Prostate gland (tissue), 2 donors: ENCODE measurements at regions not wholly inside any gene's neighbourhood (a gene's known extent, or its start where the extent isn't known, plus 50 kb on each side); places are given as distances from the start of the nearest gene placed in this dataset.

Experiments
- CTCF ChIP-seq, 4 experiments: fragments of 200-600 bp in 2 of 4; fragments of 450-650 bp in 2 of 4; sonication (generic) in 2 of 4; IDR thresholded peaks; 1 replicate in 3 of 4; 2 replicates in 1 of 4; pipeline ENCODE4 v1.5.1; 2016 to 2019; ENCODE audit warnings: antibody characterized with exemption in 4 of 4, mild to moderate bottlenecking in 2 of 4, moderate library complexity in 2 of 4
- POLR2A ChIP-seq: fragments of 450-650 bp; IDR thresholded peaks from one replicate; pipeline ENCODE4 v1.6.1; 2016; ENCODE audit warnings: antibody characterized with exemption, mild to moderate bottlenecking
- POLR2AphosphoS5 ChIP-seq: sonication (generic); formaldehyde crosslinking; IDR thresholded peaks from one replicate; pipeline ENCODE4 v1.6.1; 2017; ENCODE audit warnings: antibody characterized with exemption

GRCh38 chr6:56850626-56851025, 104.3 kb upstream of the BEND6 start:
- TF ChIP-seq CTCF (IDR thresholded peaks at IDR 0.05) (no peak), POLR2A (no peak), POLR2AphosphoS5 (no peak)
